HFFc6 (cell line): ENCODE measurements at regions not wholly inside any gene's neighbourhood (a gene's known extent, or its start where the extent isn't known, plus 50 kb on each side); places are given as distances from the start of the nearest gene placed in this dataset.

Experiments
- DNase-seq: peaks from one replicate; pipeline ENCODE4 v3.0.0-alpha.2; 2018
- H3K27ac Mint-ChIP-seq: 2 replicates; pipeline ENCODE4 v1.8.0; 2020; ENCODE audit warnings: mild to moderate bottlenecking, mixed read lengths
- H3K27me3 Mint-ChIP-seq: 2 replicates; pipeline ENCODE4 v1.8.0; 2021; ENCODE audit warnings: mild to moderate bottlenecking, moderate library complexity, mixed read lengths; ENCODE audit not compliant: insufficient read depth
- H3K36me3 Mint-ChIP-seq: 2 replicates; pipeline ENCODE4 v1.8.0; 2021; ENCODE audit warnings: low read depth, mixed read lengths
- H3K4me1 Mint-ChIP-seq: 2 replicates; pipeline ENCODE4 v1.8.0; 2020; ENCODE audit warnings: low read depth, mixed read lengths
- H3K4me3 Mint-ChIP-seq: 2 replicates; pipeline ENCODE4 v1.8.0; 2020; ENCODE audit warnings: mild to moderate bottlenecking, moderate library complexity, mixed read lengths
- H3K9me3 Mint-ChIP-seq: 2 replicates; pipeline ENCODE4 v1.8.0; 2020; ENCODE audit warnings: mild to moderate bottlenecking, mixed read lengths
- CTCF ChIP-seq: fragments of 200-600 bp; sonication (generic); IDR thresholded peaks from 2 replicates; pipeline ENCODE4 v1.5.0; 2021; ENCODE audit warnings: antibody characterized with exemption, mild to moderate bottlenecking

DNA sequence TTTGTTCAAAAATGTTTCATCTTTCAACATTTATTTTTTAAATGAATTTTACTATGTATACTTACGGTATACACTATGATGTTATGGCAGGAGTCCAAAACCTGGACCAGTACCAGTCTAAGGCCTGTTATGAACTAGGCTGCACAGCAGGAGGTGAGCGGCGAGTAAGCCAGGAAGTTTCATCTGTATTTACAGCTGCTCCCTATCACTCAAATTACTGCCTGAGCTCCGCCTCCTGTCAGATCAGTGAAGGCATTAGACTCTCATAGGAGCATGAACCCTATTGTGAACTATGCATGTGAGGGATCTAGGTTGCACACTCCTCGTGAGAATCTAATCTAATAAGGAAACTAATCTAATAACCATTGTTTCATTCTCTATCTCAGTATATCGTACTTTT lies 715.5 kb upstream of the PTPRD start:
- Mint-ChIP-seq H3K36me3 (no peaks in the 10 kb centered on the region; the same call in 1 of the 2 replicates), H3K4me3 (no peak overlapping the region), H3K4me1 (no peaks in the 10 kb centered on the region), H3K27me3 (no peaks in the 10 kb centered on the region), H3K9me3 (peaks cover 31% of the 10 kb centered on the region), H3K27ac (no peak overlapping the region)
- no peak for DNase-seq
- TF ChIP-seq CTCF, result no peak

DNA sequence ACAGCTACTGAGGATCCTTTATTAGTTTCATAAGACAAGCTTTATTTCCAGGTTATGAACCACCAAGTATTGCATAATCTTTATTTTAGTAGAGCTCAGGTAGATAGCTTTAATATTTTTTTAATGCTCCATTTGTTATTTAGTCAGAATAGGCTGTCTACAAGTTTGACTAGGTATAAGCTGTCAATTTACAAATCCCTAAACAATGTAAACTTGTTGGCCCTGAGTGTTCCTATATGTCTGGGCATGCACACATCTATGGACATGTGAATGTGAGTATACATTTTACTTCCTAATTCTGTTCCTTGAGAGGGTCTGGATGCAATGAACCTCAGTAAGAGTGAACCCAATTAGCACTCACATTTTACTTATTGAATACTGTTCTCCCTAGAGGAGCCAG lies 722.2 kb upstream of the PTPRD start:
- Mint-ChIP-seq H3K27ac (no peak overlapping the region), H3K36me3 (no peaks in the 10 kb centered on the region; the same call in 1 of the 2 replicates), H3K4me3 (no peak overlapping the region), H3K4me1 (no peaks in the 10 kb centered on the region), H3K9me3 (peaks cover 25% of the 10 kb centered on the region), H3K27me3 (no peaks in the 10 kb centered on the region)
- no peak for DNase-seq
- TF ChIP-seq CTCF, result no peak

DNA sequence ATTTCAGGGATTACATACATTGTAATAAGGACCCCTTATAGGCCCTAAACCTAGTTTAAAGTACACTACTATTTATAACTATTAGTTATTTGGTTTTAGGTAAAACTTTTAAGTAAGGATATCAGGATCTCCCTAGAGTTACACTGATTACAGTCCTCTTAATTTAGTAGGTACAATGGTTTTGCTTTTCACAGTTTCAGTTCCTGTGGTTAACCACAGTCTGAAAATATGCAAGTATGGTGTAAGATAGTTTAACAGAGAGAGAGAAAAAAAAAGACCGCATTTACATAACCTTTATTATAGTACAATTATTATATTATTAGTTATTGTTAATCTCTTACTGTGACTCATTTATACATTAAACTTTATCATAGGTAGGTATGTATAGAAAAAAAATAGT lies 725.3 kb upstream of the PTPRD start:
- TF ChIP-seq CTCF, result no peak
- no peaks in the 10 kb centered on the region for H3K27me3 Mint-ChIP-seq
- no peak overlapping the region for H3K27ac Mint-ChIP-seq
- H3K36me3 Mint-ChIP-seq, result no peaks in the 10 kb centered on the region; the same call in 1 of the 2 replicates
- DNase-seq, result no peak
- H3K4me3 Mint-ChIP-seq, result no peak overlapping the region
- peaks cover 7% of the 10 kb centered on the region for H3K9me3 Mint-ChIP-seq
- no peaks in the 10 kb centered on the region for H3K4me1 Mint-ChIP-seq

- no peaks in the 10 kb centered on the region for H3K27me3 Mint-ChIP-seq
- no peaks in the 10 kb centered on the region; the same call in 1 of the 2 replicates for H3K36me3 Mint-ChIP-seq
- TF ChIP-seq CTCF, result no peak
- H3K27ac Mint-ChIP-seq, result no peak overlapping the region
- DNase-seq, result no peak
- H3K4me1 Mint-ChIP-seq, result no peaks in the 10 kb centered on the region
- H3K4me3 Mint-ChIP-seq, result no peak overlapping the region
- H3K9me3 Mint-ChIP-seq, result peaks cover 7% of the 10 kb centered on the region
These were observed 727.9 kb upstream of the PTPRD start for GRCh38 chr9:11340654-11341053.

- peaks cover 38% of the 10 kb centered on the region for H3K9me3 Mint-ChIP-seq
- no peak overlapping the region for H3K4me3 Mint-ChIP-seq
- H3K27me3 Mint-ChIP-seq, result no peaks in the 10 kb centered on the region
- no peaks in the 10 kb centered on the region for H3K36me3 Mint-ChIP-seq
- no peak for TF ChIP-seq CTCF
- DNase-seq, result no peak
- no peaks in the 10 kb centered on the region for H3K4me1 Mint-ChIP-seq
- H3K27ac Mint-ChIP-seq, result no peak overlapping the region
These were observed 734.6 kb upstream of the PTPRD start for GRCh38 chr9:11347437-11347836.

GRCh38 chr9:11348366-11348765 lies 735.6 kb upstream of the PTPRD start:
- H3K27me3 Mint-ChIP-seq, result no peaks in the 10 kb centered on the region
- no peak for TF ChIP-seq CTCF
- no peak overlapping the region for H3K27ac Mint-ChIP-seq
- no peaks in the 10 kb centered on the region for H3K4me1 Mint-ChIP-seq
- no peak for DNase-seq
- no peak overlapping the region for H3K4me3 Mint-ChIP-seq
- H3K9me3 Mint-ChIP-seq, result peaks cover 41% of the 10 kb centered on the region
- H3K36me3 Mint-ChIP-seq, result no peaks in the 10 kb centered on the region
